Amniotic epithelial cell (primary cell): ENCODE measurements at regions not wholly inside any gene's neighbourhood (a gene's known extent, or its start where the extent isn't known, plus 50 kb on each side); places are given as distances from the start of the nearest gene placed in this dataset.
"Not testable (repeated sequence)": the region's sequence is repeated elsewhere in the genome, so short reads cannot be mapped to it uniquely, and the experiment has no call there.

ENCODE experiments used
- DNase-seq: peaks from one replicate; pipeline ENCODE4 v3.0.0-alpha.2; 2010; ENCODE audit warnings: low read depth

GRCh38 chr18:22739061-22739642 lies 194.0 kb upstream of the RBBP8 start:
- DNase-seq: no peak

- DNase-seq: no peak
Observed at GRCh38 chr18:22739789-22740188, 193.3 kb upstream of the RBBP8 start.

DNA sequence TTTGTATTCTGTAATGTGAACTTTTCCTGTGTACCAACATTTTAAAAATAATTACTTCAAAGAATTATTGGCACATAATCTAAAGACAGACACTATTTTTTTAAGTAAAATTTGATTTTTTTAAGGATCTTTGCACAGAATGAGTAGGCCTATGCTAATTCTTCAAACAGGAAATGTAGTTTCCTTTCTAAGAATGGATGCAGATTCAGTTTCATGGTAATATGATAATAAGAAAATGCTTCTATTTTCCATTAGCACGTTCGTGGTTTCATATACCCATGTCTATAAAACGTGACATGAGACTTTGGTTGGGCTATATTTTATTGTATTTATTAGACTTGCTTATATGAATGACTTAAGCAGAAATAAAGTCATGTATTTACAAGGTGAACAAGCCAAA lies 191.8 kb upstream of the RBBP8 start:
- no peak for DNase-seq

DNA sequence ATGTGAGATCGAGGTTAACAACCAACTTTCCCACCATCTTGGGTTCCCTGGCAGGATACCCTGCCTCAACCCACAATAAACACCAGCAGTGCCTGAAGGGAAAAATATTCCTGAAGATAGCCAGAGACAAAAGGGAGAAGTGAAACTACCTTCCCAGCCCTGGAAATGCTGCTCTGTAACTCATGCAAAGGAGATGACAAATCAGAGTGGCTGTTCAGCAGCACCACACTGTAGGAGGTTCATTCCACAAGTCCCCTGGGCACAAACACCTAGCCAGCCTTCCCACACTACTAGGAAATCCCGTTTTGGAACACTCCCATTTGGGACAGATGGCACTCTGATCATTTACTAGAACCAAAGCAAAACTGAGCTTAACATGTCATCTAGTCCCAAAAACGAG lies 190.7 kb upstream of the RBBP8 start:
- DNase-seq: no peak

DNA sequence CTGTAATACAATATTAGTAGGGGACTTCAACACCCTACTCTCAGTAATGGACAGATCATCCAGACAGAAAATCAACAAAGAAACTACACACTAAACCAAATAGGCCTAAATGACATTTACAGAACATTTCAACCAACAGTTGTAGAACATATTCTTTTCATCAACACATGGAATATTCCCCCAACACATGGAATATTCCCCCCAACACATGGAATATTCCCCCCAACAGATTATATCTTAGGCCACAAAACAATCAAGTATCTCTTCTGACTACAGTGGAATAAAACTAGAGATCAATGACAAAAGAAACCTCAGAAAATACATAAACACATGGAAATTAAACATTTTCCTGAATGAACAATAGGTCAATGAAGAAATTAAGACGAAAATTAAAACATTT lies 187.2 kb upstream of the RBBP8 start:
- no peak for DNase-seq

DNA sequence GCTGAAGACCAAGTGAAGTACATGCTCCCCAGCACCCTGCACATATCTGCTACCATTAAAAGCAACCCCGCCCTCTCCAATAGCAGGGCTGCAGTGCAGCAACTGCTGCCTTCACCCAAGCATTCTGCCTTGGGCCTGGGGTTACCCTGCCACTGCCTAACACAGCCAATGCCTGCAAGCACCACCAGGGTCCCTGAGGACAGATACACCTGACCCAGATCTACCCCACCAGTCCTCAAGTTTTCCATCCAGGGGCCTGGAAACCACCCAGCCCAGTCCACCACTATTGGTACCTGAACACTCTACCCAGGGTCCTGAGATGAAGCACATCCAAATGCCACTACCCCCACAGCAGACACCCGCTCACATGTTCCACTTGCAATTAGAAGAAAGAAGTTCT lies 181.1 kb upstream of the RBBP8 start:
- DNase-seq: no peak

DNA sequence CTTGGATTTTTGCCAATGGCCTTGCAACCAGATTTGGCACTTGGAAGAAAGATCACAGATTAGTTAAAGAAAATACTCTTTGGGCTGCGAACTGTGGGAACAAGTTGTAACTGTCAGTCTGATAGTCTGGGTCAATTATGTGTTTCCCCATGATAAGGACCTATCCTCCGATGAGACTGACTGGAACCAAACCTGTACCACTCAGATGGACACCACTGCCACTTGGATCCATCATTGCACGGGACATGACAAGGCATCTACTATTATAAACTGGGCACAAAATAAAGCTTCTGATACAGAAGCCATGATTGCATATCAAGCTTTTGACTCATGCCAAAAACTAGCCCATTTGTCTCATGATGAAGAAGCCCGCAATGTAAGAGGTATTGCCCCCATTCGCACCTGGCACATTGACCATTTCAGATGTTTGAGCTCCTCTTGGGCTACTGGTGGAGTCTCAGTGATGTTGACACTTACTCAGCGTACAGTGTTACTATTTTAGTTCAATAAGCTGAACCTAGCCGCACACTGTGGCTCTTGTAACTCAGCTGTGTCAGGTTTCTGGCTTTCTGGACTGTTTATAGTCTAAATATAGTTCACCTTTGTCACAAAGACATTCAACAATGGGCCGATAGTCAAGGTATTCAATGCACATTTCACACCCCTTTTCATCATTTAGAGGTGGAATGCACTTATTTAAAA lies 179.8 kb upstream of the RBBP8 start:
- DNase-seq: no peak

DNA sequence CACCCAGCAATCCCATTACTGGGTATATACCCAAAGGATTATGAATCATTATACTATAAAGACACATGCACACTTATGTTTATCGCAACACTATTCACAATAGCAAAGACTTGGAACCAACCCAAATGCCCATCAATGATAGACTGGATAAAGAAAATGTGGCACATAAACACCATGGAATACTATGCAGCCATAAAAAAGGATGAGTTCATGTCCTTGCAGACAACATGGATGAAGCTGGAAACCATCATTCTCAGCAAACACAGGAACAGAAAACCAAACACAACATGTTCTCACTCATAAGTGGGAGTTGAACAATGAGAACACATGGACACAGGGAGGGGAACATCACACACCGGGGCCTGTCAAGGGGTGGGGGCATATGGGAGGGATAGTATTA lies 169.1 kb upstream of the RBBP8 start:
- not testable (repeated sequence) for DNase-seq

DNA sequence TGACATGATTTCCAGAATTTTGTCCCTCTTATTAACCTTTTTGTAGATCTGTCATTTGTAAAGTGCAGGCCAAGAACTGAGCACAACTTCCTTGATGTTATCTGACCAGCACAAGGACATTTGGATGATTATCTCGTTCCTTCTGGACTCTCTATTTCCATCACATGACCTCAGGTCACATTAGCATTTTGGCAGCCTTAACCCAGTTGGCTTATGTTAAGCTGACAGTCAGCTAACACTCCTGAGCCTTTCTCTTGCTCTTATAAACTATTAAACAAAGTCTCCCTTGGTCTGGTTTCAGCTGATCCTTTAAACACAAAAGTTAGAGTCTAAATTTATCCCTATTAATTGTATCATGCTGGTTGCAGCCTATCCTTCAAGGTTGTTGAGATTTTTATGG lies 167.2 kb upstream of the RBBP8 start:
- DNase-seq: no peak

GRCh38 chr18:22767653-22768052 lies 165.5 kb upstream of the RBBP8 start:
- no peak for DNase-seq

GRCh38 chr18:22773944-22774343 lies 159.2 kb upstream of the RBBP8 start:
- DNase-seq: peak; percentile 23

DNA sequence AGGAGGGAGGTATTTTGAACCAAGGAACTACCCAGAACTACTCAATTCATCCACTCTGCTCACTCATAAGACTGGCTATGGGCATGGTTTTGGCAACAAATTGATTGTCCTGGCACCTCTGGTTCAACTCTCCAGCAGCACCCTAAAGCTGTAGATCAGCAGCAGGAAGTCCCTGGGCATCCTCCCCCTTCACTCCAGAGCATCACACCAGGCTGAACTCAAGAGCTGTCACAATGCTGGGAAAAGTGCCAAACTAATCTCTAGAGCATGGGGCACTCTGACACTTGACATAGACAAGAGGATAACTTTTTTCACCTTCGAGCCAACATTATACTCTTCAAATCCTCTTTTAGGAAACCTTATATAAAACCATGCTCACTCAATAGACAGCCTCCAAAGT lies 154.1 kb upstream of the RBBP8 start:
- DNase-seq: no peak

- no peak for DNase-seq
Observed at GRCh38 chr18:22783245-22783644, 149.9 kb upstream of the RBBP8 start.

DNA sequence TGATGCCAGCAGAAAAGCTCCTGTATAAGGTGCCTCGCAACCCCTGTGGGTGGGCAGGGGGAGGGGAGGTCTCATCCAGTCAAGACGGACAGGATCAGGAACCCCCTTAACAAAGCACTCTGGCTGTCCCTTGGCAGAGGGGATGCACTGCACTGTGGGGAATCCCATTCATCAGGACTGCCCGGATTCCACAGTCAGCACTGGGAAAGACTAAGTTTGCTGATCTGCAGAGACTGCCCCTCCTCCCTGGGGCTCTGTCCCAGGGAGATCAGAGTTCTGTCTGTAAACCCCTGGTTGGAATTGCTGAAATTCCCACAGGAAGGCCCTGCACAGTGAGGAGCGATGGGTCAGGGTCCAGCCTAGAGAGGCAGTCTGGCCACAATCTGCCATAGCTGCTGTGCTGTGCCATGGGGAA lies 149.5 kb upstream of the RBBP8 start:
- no peak for DNase-seq

GRCh38 chr18:22789052-22789451 lies 144.1 kb upstream of the RBBP8 start:
- peak; percentile 14 for DNase-seq

DNA sequence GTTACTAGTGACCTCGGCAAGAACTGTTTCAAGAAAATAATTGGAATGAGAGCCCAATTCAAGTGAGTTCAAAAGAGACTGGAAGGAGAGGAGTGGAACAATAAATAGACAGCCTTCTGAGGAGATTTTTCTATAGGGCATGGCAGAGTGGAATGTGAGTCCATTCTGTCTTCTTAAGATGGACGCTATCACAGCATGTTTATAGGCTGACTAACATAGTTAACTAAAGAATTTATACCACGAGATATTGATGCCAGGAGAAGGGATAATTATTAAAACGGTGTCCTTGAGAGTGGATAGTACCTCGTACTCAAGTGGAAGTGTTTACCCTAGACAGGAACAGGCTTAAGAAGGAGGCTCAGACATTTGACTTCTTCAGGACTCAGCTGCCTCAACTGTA lies 143.5 kb upstream of the RBBP8 start:
- peak; percentile 76 for DNase-seq

GRCh38 chr18:22790545-22791309 lies 142.4 kb upstream of the RBBP8 start:
- DNase-seq: no peak

DNA sequence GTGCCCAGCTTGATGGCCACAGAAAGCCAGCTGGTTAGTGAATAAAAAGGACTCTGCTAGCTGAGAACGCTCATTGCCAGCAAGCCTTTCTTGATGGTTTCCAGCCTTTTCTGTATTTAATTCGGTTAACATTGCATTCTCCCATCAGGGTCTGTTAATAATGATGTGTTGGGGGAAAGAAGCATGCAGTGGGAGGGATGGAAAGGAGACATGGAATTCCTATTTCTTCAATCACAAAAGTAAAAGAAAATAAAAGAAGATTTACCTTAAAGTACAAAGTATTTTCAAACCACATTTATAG lies 141.9 kb upstream of the RBBP8 start:
- no peak for DNase-seq

DNA sequence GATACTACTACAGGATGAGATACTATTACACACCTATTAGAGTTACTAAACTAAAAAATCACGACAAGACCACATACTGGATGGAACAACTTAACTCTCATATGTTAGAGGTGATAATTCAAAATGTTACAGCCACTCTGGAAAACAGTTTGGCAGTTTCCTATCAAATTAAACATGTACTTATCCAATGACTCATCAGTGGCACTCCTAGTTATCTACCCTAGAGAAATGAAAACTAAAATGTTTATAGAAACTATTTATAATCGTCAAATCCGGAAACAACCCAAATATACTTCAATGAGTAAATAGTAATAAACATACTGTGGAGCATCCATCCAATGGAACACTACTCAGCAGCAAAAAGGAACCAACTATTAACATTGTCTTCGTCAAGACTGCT lies 137.0 kb upstream of the RBBP8 start:
- DNase-seq: peak; percentile 12

- DNase-seq: peak; percentile 62
Observed at GRCh38 chr18:22800551-22800951, 132.6 kb upstream of the RBBP8 start.

DNA sequence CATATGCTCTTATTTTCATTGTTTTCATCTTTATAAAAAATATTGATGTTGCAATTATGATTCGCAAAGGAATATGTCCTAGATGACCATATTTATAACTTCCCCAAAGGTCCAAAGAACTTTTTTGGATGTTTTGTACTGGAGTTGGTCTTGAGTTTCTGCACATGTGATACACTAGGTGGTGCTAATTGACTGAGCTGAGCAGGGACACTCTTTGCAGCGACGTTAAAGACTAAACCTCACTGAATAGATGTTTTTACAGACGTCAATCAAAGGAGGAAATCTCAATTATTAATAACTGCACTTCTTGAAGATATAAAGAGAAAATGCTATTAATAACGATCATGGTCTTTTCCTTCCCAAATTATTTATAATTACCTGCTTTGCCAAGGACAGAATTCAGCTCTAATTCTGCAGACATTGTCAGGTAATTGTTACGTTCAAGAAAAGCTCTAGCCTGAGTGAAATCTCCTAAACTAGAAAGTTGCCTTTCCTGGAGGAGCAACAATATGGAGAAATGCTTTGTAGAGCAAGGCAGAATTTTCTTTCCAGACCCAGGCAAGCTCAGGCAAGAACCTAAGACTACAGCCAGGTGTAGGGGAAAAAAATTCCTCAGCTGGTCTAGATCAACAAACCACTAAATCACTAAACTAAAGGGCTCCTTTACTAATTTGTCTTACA lies 119.3 kb upstream of the RBBP8 start:
- DNase-seq: peak; percentile 50

GRCh38 chr18:22814329-22814703 lies 118.8 kb upstream of the RBBP8 start:
- no peak for DNase-seq
